Testis (tissue), 2 donors: ENCODE measurements at regions not wholly inside any gene's neighbourhood (a gene's known extent, or its start where the extent isn't known, plus 50 kb on each side); places are given as distances from the start of the nearest gene placed in this dataset.

ENCODE experiments used
- DNase-seq: peaks from one replicate; pipeline ENCODE4 v3.0.0-alpha.2; 2019
- H3K27ac ChIP-seq, 2 donors: fragments of 200-600 bp; sonication (generic); one replicate each; pipeline ENCODE4 v1.5.1; 2019
- H3K27me3 ChIP-seq: fragments of 200-600 bp; sonication (generic); one replicate; pipeline ENCODE4 v1.5.1; 2019
- H3K36me3 ChIP-seq: fragments of 200-600 bp; sonication (generic); one replicate; pipeline ENCODE4 v1.5.1; 2017; ENCODE audit warnings: low read depth; ENCODE audit errors: missing control alignments
- H3K4me1 ChIP-seq: fragments of 200-600 bp; sonication (generic); one replicate; pipeline ENCODE4 v1.5.1; 2019
- H3K4me3 ChIP-seq, 2 donors: fragments of 200-600 bp; sonication (generic); one replicate each; pipeline ENCODE4 v1.5.1; 2017 to 2019
- H3K9me3 ChIP-seq: fragments of 200-600 bp; sonication (generic); one replicate; pipeline ENCODE4 v1.5.1; 2017
- POLR2A ChIP-seq: fragments of 450-650 bp; IDR thresholded peaks from one replicate; pipeline ENCODE4 v1.6.1; 2017; ENCODE audit warnings: antibody characterized with exemption, mild to moderate bottlenecking, moderate library complexity
- WGBS, 2 donors: methylation state at CpG; one replicate each; pipeline ENCODE4 v1.1.5; 2018; 5-methylcytosine and 5-hydroxymethylcytosine counted together
- intact Hi-C: fragments of 100-400 bp; cut with DNase I; formaldehyde crosslinking; loops from one replicate; pipeline ENCODE4 v1.15.1; 2023; ENCODE audit warnings: low total_unique reads
- TF ChIP-seq, protein P1 (sequence below), 3 experiments: fragments of 450-650 bp in 2 of 3; fragments of 200-600 bp in 1 of 3; sonication (generic) in 1 of 3; IDR thresholded peaks; one replicate each; pipeline ENCODE4 v1.5.1; 2016 to 2019; ENCODE audit warnings: antibody characterized with exemption in 3 of 3, mild to moderate bottlenecking in 2 of 3, moderate library complexity in 1 of 3

DNA sequence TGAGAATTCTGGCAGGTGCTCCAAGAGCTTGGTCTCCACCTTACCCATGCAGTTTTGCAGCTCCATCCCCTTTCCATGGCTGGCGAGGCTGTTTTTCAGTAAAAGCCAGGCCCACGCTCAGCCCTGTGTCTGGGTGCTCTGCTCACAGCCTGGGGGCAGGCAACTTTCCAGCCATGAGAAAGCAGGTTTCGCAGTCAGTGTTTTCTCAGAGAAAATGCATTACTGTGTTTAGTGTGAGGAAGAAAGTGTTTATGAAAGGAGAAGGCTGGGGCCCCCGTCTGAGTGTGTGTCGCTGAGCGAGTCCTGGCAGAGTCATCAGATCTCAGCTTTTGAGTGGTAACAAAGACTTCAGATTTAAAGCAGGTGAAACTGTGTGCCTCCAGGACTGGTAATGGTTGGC lies 248.1 kb downstream of the IRX1 start:
- TF ChIP-seq, protein P1, sequence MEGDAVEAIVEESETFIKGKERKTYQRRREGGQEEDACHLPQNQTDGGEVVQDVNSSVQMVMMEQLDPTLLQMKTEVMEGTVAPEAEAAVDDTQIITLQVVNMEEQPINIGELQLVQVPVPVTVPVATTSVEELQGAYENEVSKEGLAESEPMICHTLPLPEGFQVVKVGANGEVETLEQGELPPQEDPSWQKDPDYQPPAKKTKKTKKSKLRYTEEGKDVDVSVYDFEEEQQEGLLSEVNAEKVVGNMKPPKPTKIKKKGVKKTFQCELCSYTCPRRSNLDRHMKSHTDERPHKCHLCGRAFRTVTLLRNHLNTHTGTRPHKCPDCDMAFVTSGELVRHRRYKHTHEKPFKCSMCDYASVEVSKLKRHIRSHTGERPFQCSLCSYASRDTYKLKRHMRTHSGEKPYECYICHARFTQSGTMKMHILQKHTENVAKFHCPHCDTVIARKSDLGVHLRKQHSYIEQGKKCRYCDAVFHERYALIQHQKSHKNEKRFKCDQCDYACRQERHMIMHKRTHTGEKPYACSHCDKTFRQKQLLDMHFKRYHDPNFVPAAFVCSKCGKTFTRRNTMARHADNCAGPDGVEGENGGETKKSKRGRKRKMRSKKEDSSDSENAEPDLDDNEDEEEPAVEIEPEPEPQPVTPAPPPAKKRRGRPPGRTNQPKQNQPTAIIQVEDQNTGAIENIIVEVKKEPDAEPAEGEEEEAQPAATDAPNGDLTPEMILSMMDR (IDR thresholded peaks at IDR 0.05): no peak
- TF ChIP-seq POLR2A: no peak
- intact Hi-C loops: no loop called here
- Histone ChIP-seq H3K9me3 (no peaks in the 10 kb centered on the region), H3K4me3 (no peak overlapping the region), H3K27me3 (no peaks in the 10 kb centered on the region), H3K27ac (no peak overlapping the region), H3K36me3 (no peaks in the 10 kb centered on the region), H3K4me1 (no peaks in the 10 kb centered on the region)
- 85% methylated on average over 5 to 6 of the region's 6 CpGs for WGBS, 2 donors
- no peak for DNase-seq

DNA sequence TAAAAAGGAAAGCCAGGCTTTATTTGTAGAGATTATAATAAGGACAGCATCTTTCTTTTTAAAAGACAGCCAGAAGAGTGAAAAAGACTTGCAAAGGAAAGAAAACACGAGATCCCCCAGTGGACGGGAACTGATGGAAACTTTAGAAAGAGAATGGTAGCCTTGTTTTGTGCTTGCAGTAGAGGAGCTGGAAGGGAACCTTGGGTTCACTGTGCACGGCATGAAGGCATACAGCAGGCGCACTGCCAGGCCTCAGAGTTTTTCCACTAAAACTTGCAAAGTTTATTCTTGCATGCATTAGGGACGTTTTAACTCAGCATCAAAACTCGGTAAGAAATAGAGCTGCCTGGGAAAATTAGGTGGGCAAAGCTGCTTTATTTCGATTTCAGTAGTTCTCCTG lies 248.6 kb downstream of the IRX1 start:
- no peak for DNase-seq
- intact Hi-C loops: no loop called here
- 76 to 78% methylated on average over 7 of the region's 7 CpGs for WGBS, 2 donors
- TF ChIP-seq, protein P1 (IDR thresholded peaks at IDR 0.05): no peak
- TF ChIP-seq POLR2A: no peak
- no peaks in the 10 kb centered on the region for H3K36me3 ChIP-seq
- no peak overlapping the region for H3K27ac ChIP-seq
- no peaks in the 10 kb centered on the region for H3K9me3 ChIP-seq
- no peaks in the 10 kb centered on the region for H3K27me3 ChIP-seq
- no peaks in the 10 kb centered on the region for H3K4me1 ChIP-seq
- H3K4me3 ChIP-seq: no peak overlapping the region

DNA sequence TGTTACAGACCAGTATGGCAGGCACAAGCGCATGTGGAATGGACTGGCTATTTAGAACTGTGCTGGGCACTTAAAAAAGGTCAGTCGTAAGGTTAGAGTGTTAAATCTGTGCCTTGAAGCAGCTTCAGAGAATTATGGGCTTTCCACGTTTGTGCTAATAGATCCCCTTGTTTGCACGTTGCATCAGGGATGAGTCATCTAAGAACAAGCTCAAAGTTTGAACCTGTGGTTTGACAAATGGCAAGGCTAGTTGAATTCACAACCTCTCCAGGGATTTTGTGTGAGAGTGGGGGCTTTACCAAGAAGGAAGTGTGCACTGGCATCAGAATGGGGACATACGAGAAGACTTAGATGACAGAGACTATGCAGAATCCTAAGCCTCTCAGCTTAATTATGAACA lies 249.6 kb downstream of the IRX1 start:
- H3K4me1 ChIP-seq: no peaks in the 10 kb centered on the region
- intact Hi-C loops: no loop called here
- 68 to 81% methylated on average over 5 of the region's 5 CpGs for WGBS, 2 donors
- H3K27me3 ChIP-seq: no peaks in the 10 kb centered on the region
- no peaks in the 10 kb centered on the region for H3K9me3 ChIP-seq
- no peaks in the 10 kb centered on the region for H3K36me3 ChIP-seq
- no peak for DNase-seq
- TF ChIP-seq, protein P1 (IDR thresholded peaks at IDR 0.05): no peak
- no peak for TF ChIP-seq POLR2A
- no peak overlapping the region for H3K4me3 ChIP-seq
- no peak overlapping the region for H3K27ac ChIP-seq

DNA sequence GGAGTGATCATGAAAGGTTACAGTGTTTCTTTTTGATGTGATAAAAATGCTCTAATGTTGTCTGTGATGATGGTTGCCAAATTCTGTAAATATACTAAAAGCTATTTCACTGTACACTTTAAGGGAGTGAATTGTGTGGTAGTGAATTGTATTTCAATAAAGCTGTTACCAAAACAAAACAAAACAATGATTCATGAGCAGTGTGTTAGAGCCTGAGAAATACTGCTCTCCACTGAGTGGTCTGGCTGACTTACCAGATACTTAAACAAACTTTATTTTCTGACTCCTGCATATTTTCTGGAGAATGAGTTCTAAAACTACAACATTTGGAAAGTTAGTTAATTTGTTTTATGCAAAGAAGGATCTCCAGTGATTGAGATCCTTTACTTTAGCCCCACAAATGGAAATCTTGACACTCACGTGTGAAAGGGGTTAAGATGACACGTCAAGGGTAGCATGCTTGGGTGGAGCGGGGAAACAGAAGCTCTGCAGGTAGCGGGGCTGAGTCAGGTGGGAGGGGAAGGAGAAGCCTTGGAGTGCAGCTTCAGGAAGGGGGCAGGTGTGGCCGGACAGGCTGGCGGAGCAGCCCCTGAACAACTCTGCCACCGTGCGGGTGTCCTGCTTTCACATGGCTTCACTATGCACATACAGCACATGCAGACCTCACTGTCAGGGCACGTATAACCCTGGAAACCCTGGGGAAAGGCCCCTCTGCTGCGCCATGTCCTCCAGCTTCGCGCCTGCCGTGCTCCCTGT lies 256.7 kb downstream of the IRX1 start:
- Histone ChIP-seq H3K27me3 (no peaks in the 10 kb centered on the region), H3K36me3 (no peaks in the 10 kb centered on the region), H3K27ac (no peak overlapping the region), H3K9me3 (no peaks in the 10 kb centered on the region), H3K4me3 (no peak overlapping the region), H3K4me1 (no peaks in the 10 kb centered on the region)
- TF ChIP-seq, protein P1 (IDR thresholded peaks at IDR 0.05): no peak
- no peak for TF ChIP-seq POLR2A
- no peak for DNase-seq
- intact Hi-C loops: no loop called here
- WGBS, 2 donors: 78 to 80% methylated on average over 11 to 13 of the region's 13 CpGs

DNA sequence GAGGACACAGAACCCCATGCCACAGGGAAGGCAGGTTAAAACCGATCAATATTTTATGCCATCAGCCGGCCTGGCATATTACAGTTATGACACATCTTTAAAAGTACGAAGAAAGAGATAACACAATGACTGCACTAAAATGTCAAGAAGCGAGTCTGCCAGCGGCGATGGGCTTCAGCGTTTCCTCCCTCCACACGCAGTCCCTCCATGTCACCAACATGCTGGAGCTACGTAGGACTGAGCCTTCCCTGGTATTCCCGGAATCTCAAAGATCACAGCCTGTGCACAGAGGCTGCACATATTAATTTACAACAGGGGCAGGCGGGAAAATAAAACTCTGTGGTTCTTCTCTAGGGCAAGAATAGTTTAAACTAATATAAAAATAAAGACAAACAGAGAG lies 257.7 kb downstream of the IRX1 start:
- Histone ChIP-seq H3K27me3 (no peaks in the 10 kb centered on the region), H3K36me3 (no peaks in the 10 kb centered on the region), H3K9me3 (no peaks in the 10 kb centered on the region), H3K27ac (no peak overlapping the region), H3K4me1 (no peaks in the 10 kb centered on the region), H3K4me3 (no peak overlapping the region)
- 56 to 67% methylated on average over 11 of the region's 11 CpGs for WGBS, 2 donors
- intact Hi-C loops: no loop called here
- DNase-seq: no peak
- TF ChIP-seq, protein P1 (IDR thresholded peaks at IDR 0.05): no peak
- no peak for TF ChIP-seq POLR2A
